HG02798 (cell line): ENCODE measurements at regions not wholly inside any gene's neighbourhood (a gene's known extent, or its start where the extent isn't known, plus 50 kb on each side); places are given as distances from the start of the nearest gene placed in this dataset.

Source experiments
- ATAC-seq: cut with Tn5 transposase; IDR thresholded peaks from one replicate; pipeline ENCODE4 v1.9.1; 2021; ENCODE audit warnings: mild to moderate bottlenecking; ENCODE audit not compliant: unreplicated experiment, poor library complexity

- ATAC-seq = no peak
These were observed 352.4 kb downstream of the IRX2 start for GRCh38 chr5:2399096-2399495.

- ATAC-seq = no peak
These were observed 357.9 kb downstream of the IRX2 start for GRCh38 chr5:2393556-2393955.

GRCh38 chr5:2391566-2391965, 359.9 kb downstream of the IRX2 start:
- no peak for ATAC-seq

GRCh38 chr5:2391021-2391420, 360.5 kb downstream of the IRX2 start:
- no peak for ATAC-seq

GRCh38 chr5:2388571-2388970, 362.9 kb downstream of the IRX2 start:
- ATAC-seq = no peak

- no peak for ATAC-seq
These were observed 363.7 kb downstream of the IRX2 start for GRCh38 chr5:2387634-2388325.

- no peak for ATAC-seq
These were observed 364.2 kb downstream of the IRX2 start for GRCh38 chr5:2387250-2387633.

GRCh38 chr5:2385818-2386217, 365.7 kb downstream of the IRX2 start:
- ATAC-seq = no peak

- no peak for ATAC-seq
These were observed 367.8 kb downstream of the IRX2 start for GRCh38 chr5:2383698-2384065.

GRCh38 chr5:2382776-2383697, 368.4 kb downstream of the IRX2 start:
- ATAC-seq = no peak

- ATAC-seq = no peak
These were observed 369.6 kb downstream of the IRX2 start for GRCh38 chr5:2381861-2382260.

- no peak for ATAC-seq
These were observed 370.4 kb downstream of the IRX2 start for GRCh38 chr5:2381070-2381469.

GRCh38 chr5:2378976-2379375, 372.5 kb downstream of the IRX2 start:
- no peak for ATAC-seq

GRCh38 chr5:2378108-2378507, 373.4 kb downstream of the IRX2 start:
- ATAC-seq = no peak

- no peak for ATAC-seq
These were observed 375.0 kb downstream of the IRX2 start for GRCh38 chr5:2376486-2376885.

- no peak for ATAC-seq
These were observed 375.7 kb downstream of the IRX2 start for GRCh38 chr5:2375757-2376250.

GRCh38 chr5:2375291-2375690, 376.2 kb downstream of the IRX2 start:
- no peak for ATAC-seq

- ATAC-seq = no peak
These were observed 376.8 kb downstream of the IRX2 start for GRCh38 chr5:2374703-2375102.

GRCh38 chr5:2373631-2374030, 377.8 kb downstream of the IRX2 start:
- no peak for ATAC-seq

GRCh38 chr5:2371419-2371710, 380.1 kb downstream of the IRX2 start:
- ATAC-seq = no peak

GRCh38 chr5:2370626-2371418, 380.7 kb downstream of the IRX2 start:
- ATAC-seq = no peak
